ENCODE measurements at regions not wholly inside any gene's neighbourhood (a gene's known extent, or its start where the extent isn't known, plus 50 kb on each side); places are given as distances from the start of the nearest gene placed in this dataset.

- no peak for TF ChIP-seq EP300 (IDR thresholded peaks at IDR 0.05; ENCODE audit: low read depth)
- TF ChIP-seq POLR2A (IDR thresholded peaks at IDR 0.05): no peak
- TF ChIP-seq POLR2AphosphoS5 (IDR thresholded peaks at IDR 0.05): no peak
- no peak for TF ChIP-seq CTCF (IDR thresholded peaks at IDR 0.05)
- Histone ChIP-seq H3K4me3 (no peak overlapping the region), H3K27ac (no peak overlapping the region), H3K27me3 (peaks cover 8% of the 10 kb centered on the region), H3K9me3 (no peaks in the 10 kb centered on the region), H3K4me1 (peaks cover 0 to 4% (median 0%) of the 10 kb centered on the region in 4 donors), H3K36me3 (no peaks in the 10 kb centered on the region)
- no peak for DNase-seq
- in situ Hi-C loops (cut with MboI; ENCODE audit: low pct_ligation_motif_present in 1 of 4, low pct_unique_long_range_greater_than_20kb in 1 of 4, low sequenced_read_pairs in 3 of 4): no loop called here
- intact Hi-C loops (cut with DNase I; ENCODE audit: low total_unique reads): no loop called here
- 95 to 100% methylated on average over 3 to 18 of the region's 18 CpGs for WGBS, 2 donors (ENCODE audit: low coverage in 1 of 2)
Observed at GRCh38 chr6:167240034-167240541, 51.0 kb upstream of the UNC93A start.

Small RNA genes in the stretch of these regions (small RNA-seq; reads per million reads assigned to genes)
- gene AL353747.1: 0 reads per million in 4 donors

All from transverse colon (tissue), 4 donors.